HUES64 (cell line): ENCODE measurements at regions not wholly inside any gene's neighbourhood (a gene's known extent, or its start where the extent isn't known, plus 50 kb on each side); places are given as distances from the start of the nearest gene placed in this dataset.

Source experiments
- H3K27ac ChIP-seq: 2 replicates; pipeline ENCODE4 v1.7.0; 2013; ENCODE audit warnings: low read depth, low read length, inconsistent platforms
- H3K27me3 ChIP-seq: 2 replicates; pipeline ENCODE4 v1.6.1; 2013; ENCODE audit warnings: mild to moderate bottlenecking, low read length; ENCODE audit not compliant: insufficient read depth
- H3K36me3 ChIP-seq: 2 replicates; pipeline ENCODE4 v1.6.1; 2013; ENCODE audit warnings: mild to moderate bottlenecking, low read length; ENCODE audit not compliant: insufficient read depth
- H3K4me1 ChIP-seq: 2 replicates; pipeline ENCODE4 v1.6.1; 2013; ENCODE audit warnings: mild to moderate bottlenecking, low read length, moderate library complexity; ENCODE audit not compliant: insufficient read depth
- H3K4me3 ChIP-seq: 2 replicates; pipeline ENCODE4 v1.5.1; 2013; ENCODE audit warnings: mild to moderate bottlenecking, low read length, moderate library complexity
- H3K9ac ChIP-seq: 2 replicates; pipeline ENCODE4 v1.6.1; 2013; ENCODE audit warnings: mild to moderate bottlenecking, low read depth, low read length
- H3K9me3 ChIP-seq: 2 replicates; pipeline ENCODE4 v1.6.1; 2013; ENCODE audit warnings: low read depth, low read length; ENCODE audit not compliant: insufficient read depth
- WGBS: fragments of 150-250, 120-280 bp; methylation state at CpG from one replicate; pipeline ENCODE4 v1.1.7; 2013; ENCODE audit warnings: missing lambda C conversion rate; 5-methylcytosine and 5-hydroxymethylcytosine counted together

DNA sequence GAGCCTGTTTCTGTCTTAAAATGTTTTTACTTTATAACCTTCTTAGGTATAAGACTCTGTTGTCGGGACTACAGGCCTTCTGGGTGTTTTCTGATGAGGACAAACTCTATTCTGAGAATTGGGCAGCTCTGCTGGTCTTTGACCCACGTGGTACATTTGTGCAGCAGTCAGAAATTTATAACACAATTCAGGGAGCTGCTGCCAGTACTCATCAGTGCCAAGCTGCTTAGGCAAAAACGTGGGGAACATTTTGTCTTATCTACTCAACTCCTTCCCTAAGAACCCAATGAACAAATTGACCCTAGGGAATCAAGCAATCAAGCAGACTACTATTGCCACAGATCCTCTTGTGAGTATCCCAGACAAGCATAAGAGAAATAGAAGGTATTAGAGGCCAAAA is 180.7 kb upstream of the PDZRN3 start:
- H3K27ac ChIP-seq, result no peak overlapping the region
- 78% methylated on average over 3 of the region's 3 CpGs for WGBS
- H3K4me1 ChIP-seq, result peaks cover 6% of the 10 kb centered on the region; the same call in 1 of the 2 replicates

DNA sequence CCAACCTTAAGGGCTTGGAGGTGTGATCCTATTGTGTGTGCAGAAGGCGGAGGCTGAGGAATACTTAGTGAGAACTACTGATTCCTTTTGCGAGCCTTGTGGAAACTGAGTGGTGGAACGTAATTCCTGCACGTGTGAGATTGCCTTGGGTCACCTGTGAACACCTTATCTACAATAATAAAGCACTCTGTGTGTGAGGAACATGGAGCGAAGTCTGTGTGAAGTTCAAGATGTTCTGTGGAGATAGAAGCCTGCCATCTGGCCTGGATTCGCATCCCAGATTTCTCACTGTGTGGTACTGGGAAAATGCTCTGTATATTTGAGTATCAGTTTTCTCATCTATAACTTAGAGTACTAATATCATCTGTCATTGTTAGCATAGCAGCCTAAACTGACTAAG is 179.5 kb upstream of the PDZRN3 start:
- H3K9ac ChIP-seq, result no peak overlapping the region
- H3K4me3 ChIP-seq, result no peak overlapping the region
- no peak overlapping the region for H3K27ac ChIP-seq
- no peaks in the 10 kb centered on the region for H3K9me3 ChIP-seq
- no peaks in the 10 kb centered on the region for H3K36me3 ChIP-seq
- H3K4me1 ChIP-seq, result peaks cover 6% of the 10 kb centered on the region; the same call in 1 of the 2 replicates
- WGBS, result 97% methylated on average over 6 of the region's 6 CpGs
- no peaks in the 10 kb centered on the region for H3K27me3 ChIP-seq

More for the DNA sequence above, 180.7 kb upstream of the PDZRN3 start:
- H3K9me3 ChIP-seq, result no peaks in the 10 kb centered on the region
- no peaks in the 10 kb centered on the region for H3K36me3 ChIP-seq
- H3K4me3 ChIP-seq, result no peak overlapping the region
- H3K27me3 ChIP-seq, result no peaks in the 10 kb centered on the region
- no peak overlapping the region for H3K9ac ChIP-seq

GRCh38 chr3:73801444-73801843 is 176.7 kb upstream of the PDZRN3 start:
- H3K4me1 ChIP-seq, result no peaks in the 10 kb centered on the region
- WGBS, result no CpG with 5 or more reads among the region's 2 CpGs

DNA sequence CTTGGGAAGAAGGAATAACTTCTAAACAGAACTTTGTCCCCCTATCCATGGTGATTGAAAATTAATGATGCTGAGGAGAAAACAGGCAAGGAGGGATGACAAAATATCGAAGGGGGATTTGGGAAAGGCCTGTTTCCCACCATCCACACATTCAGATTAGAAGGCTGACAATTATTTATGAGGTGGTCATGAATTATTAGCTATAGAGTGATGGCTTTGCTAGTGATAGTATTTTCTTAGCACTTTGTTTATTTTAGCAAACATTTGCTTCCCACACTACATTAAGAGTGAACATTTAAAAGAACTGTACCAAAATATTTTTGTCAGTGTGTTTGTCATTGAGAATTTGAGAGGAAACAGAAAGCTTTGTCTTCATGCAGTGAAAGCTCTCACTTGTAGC is 172.6 kb upstream of the PDZRN3 start:
- Histone ChIP-seq H3K36me3 (no peaks in the 10 kb centered on the region), H3K4me1 (no peaks in the 10 kb centered on the region), H3K27ac (no peak overlapping the region), H3K4me3 (no peak overlapping the region), H3K27me3 (no peaks in the 10 kb centered on the region), H3K9me3 (no peaks in the 10 kb centered on the region), H3K9ac (no peak overlapping the region)
- WGBS, result no CpG with 5 or more reads among the region's 1 CpG

More at GRCh38 chr3:73801444-73801843, 176.7 kb upstream of the PDZRN3 start:
- Histone ChIP-seq H3K36me3 (no peaks in the 10 kb centered on the region), H3K9me3 (no peaks in the 10 kb centered on the region), H3K4me3 (no peak overlapping the region), H3K27ac (no peak overlapping the region), H3K9ac (no peak overlapping the region), H3K27me3 (no peaks in the 10 kb centered on the region)

DNA sequence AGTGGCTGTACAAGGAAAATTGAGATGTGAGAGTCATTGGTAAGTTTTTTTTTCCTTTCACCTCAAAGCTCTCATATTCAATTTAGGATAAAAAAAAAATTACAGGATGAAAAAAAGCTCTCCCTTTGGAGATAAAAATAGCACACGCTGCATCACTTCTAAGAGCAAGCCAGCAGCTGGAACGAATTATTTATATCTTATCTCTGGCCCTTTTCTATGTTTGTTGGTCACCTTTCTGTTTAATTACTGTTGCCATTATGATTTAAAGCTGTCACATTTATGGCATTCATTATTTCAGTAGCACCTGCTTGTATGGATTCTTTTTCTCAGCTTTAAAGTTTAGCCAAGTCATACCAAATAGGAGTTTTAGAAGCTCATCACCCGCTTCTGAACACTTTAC is 171.6 kb upstream of the PDZRN3 start:
- 94% methylated on average over 3 of the region's 3 CpGs for WGBS

GRCh38 chr3:73791356-73791755 is 166.6 kb upstream of the PDZRN3 start:
- 77% methylated on average over 4 of the region's 4 CpGs for WGBS
- H3K36me3 ChIP-seq, result no peaks in the 10 kb centered on the region
- no peaks in the 10 kb centered on the region for H3K9me3 ChIP-seq
- H3K9ac ChIP-seq, result no peak overlapping the region
- 0 out of 2 replicates have a peak, but pooled peaks cover 5% of the 10 kb centered on the region for H3K4me1 ChIP-seq
- no peak overlapping the region for H3K27ac ChIP-seq
- H3K4me3 ChIP-seq, result no peak overlapping the region
- no peaks in the 10 kb centered on the region for H3K27me3 ChIP-seq

More for the DNA sequence above, 171.6 kb upstream of the PDZRN3 start:
- H3K36me3 ChIP-seq, result no peaks in the 10 kb centered on the region
- no peak overlapping the region for H3K9ac ChIP-seq
- no peaks in the 10 kb centered on the region for H3K9me3 ChIP-seq
- no peaks in the 10 kb centered on the region for H3K27me3 ChIP-seq
- H3K27ac ChIP-seq, result no peak overlapping the region
- no peak overlapping the region for H3K4me3 ChIP-seq
- no peaks in the 10 kb centered on the region for H3K4me1 ChIP-seq

DNA sequence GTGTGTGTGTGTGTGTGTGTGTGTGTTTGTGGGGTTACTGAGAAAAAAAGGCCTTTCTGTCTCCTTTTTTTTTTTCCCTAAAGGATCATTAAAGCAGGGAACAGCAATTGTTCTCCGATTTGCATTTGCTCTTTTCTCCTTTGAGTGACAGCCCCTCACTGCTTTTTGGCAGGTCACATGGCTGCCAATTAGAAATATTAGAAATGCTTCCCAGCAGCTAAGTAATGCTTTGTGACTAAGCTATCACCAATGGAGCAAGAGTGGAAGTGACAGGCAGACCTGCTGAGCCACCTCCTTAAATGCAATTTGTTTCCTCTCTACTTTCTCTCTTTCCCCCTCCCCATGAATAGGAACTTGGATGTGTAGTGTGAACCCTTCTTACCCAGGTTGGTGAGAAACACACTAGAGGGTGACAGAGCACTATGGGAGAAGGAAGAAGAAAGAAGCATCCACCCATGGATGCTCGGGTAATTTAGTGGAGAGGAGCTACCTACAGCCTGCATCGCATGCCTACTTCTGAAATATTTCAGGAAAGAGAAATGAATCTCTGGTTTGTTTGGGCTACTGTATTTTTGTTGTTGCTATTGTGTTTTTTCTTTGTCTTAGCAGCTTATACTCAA is 165.2 kb upstream of the PDZRN3 start:
- WGBS, result 85% methylated on average over 3 of the region's 3 CpGs
- no peak overlapping the region for H3K4me3 ChIP-seq
- H3K27me3 ChIP-seq, result no peaks in the 10 kb centered on the region
- no peak overlapping the region for H3K9ac ChIP-seq
- H3K36me3 ChIP-seq, result no peaks in the 10 kb centered on the region
- 0 out of 2 replicates have a peak, but pooled peaks cover 5% of the 10 kb centered on the region for H3K4me1 ChIP-seq
- no peak overlapping the region for H3K27ac ChIP-seq
- H3K9me3 ChIP-seq, result no peaks in the 10 kb centered on the region

DNA sequence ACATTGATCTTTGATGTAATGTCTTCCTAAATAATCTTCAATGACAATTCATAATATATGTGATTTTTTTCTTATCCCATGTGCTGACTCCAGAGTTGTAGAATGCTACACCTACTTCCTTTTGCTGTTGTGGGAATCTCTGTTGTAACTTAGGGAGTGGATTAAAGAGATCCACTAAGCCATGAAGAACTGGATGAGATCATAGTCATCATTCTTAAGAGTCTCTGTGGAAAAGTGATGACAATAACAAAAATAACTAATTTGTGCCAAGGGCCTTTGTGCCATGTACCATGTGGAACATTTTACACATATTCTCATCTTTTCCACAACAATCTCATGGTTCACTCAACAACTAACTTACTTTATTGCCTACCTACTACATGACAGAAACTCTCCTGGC is 162.9 kb upstream of the PDZRN3 start:
- Histone ChIP-seq H3K4me3 (no peak overlapping the region), H3K27ac (no peak overlapping the region), H3K4me1 (0 out of 2 replicates have a peak, but pooled peaks cover 5% of the 10 kb centered on the region), H3K27me3 (no peaks in the 10 kb centered on the region), H3K9me3 (no peaks in the 10 kb centered on the region), H3K36me3 (no peaks in the 10 kb centered on the region), H3K9ac (no peak overlapping the region)

DNA sequence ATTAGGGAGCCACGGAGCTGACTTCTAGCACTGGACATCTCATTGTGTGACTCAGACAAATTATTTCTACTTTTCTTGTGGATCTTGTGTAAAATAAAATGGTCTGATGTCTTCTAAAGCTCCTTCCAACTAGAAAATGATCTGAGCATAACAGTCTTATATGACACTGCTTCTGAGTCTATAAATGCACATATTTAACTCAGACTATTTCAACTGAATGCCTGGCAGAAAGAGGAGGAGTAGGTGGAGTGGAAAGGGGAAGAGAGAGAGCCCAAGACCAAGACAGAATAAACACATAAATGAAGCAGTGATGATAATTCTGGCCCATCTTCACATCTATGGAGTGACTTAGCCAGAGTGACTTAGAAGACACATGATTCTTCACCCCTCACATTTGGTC is 162.3 kb upstream of the PDZRN3 start:
- Histone ChIP-seq H3K9ac (no peak overlapping the region), H3K27me3 (no peaks in the 10 kb centered on the region), H3K4me1 (0 out of 2 replicates have a peak, but pooled peaks cover 5% of the 10 kb centered on the region), H3K9me3 (no peaks in the 10 kb centered on the region), H3K27ac (no peak overlapping the region), H3K4me3 (no peak overlapping the region), H3K36me3 (no peaks in the 10 kb centered on the region)
- WGBS, result 81% methylated on average over 1 of the region's 1 CpG

DNA sequence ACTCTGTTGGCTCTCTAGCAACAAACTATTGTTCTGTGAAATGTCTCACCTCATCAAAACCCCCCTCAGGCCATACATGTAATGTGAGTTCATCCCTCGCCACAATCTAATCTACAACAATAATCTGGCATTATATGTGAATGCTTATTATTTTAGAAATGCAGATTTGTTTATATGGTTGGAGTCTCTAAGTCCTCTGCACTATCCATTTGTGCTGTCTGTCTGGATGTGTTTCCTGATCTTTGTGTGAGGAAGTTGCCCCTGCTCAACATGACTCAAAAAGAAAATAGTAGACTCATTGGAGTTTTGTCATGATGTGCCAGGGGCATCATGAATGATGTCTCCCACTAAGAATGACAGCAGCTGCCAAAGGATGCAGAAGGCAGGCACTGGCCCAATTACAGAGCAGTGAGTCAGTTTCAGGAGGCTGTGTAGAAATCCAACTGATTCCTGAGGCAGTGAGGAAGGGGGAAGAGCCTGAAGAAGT is 161.6 kb upstream of the PDZRN3 start:
- H3K9ac ChIP-seq, result no peak overlapping the region
- H3K36me3 ChIP-seq, result no peaks in the 10 kb centered on the region
- H3K27me3 ChIP-seq, result no peaks in the 10 kb centered on the region
- H3K4me1 ChIP-seq, result 0 out of 2 replicates have a peak, but pooled peaks cover 5% of the 10 kb centered on the region
- WGBS, result no CpG with 5 or more reads among the region's 1 CpG
- no peak overlapping the region for H3K27ac ChIP-seq
- H3K9me3 ChIP-seq, result no peaks in the 10 kb centered on the region
- no peak overlapping the region for H3K4me3 ChIP-seq

GRCh38 chr3:73784686-73785392 is 160.1 kb upstream of the PDZRN3 start:
- Histone ChIP-seq H3K4me1 (peaks cover 4% of the 10 kb centered on the region), H3K4me3 (no peak overlapping the region), H3K27ac (no peak overlapping the region), H3K9me3 (no peaks in the 10 kb centered on the region), H3K27me3 (no peaks in the 10 kb centered on the region), H3K36me3 (no peaks in the 10 kb centered on the region), H3K9ac (no peak overlapping the region)
- 96% methylated on average over 8 of the region's 8 CpGs for WGBS
